ENCODE measurements at regions not wholly inside any gene's neighbourhood (a gene's known extent, or its start where the extent isn't known, plus 50 kb on each side); places are given as distances from the start of the nearest gene placed in this dataset.
"Not testable (repeated sequence)": the region's sequence is repeated elsewhere in the genome, so short reads cannot be mapped to it uniquely, and the experiment has no call there.

DNA sequence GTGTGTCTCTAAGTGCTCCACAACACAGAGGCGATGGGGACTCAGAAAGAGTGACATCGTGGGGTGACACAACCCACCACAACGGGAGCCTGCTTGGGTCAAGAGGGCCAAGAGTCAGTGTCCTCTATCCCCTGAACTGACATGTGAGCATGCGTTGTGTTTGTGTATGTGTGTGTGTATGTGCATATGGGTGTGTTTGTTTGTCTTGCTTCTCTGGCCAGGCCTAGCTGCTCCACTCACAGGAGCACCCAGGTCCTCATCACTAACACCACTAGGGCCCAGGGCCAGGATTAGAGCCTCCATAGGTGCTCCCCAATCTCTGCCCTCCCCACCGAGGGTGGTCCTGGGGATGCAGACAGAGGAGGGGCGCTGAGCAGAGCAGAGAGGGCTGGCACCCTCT, 115.0 kb upstream of the CTSV start:
- no peak overlapping the region for H3K4me2 ChIP-seq (replicated peaks; ENCODE audit: extremely low read depth, low read length, poor library complexity, severe bottlenecking)
- no peak overlapping the region for H3K27ac Mint-ChIP-seq
- no peaks in the 10 kb centered on the region for H3K36me3 ChIP-seq (replicated peaks in 1 of 2; ENCODE audit: control insufficient read depth in 1 of 2, insufficient read depth in 2 of 2, low read length in 2 of 2)
- DNase-seq: no peak
- no peaks in the 10 kb centered on the region for H3K4me1 ChIP-seq (ENCODE audit: control insufficient read depth in 1 of 2, insufficient read depth in 2 of 2, low read length in 2 of 2)
- H3K4me3 ChIP-seq (replicated peaks in 1 of 3; ENCODE audit: low read depth in 2 of 3, low read length in 3 of 3): no peak overlapping the region
- H3K9ac ChIP-seq (ENCODE audit: insufficient read depth, low read length, poor library complexity, severe bottlenecking): no peak overlapping the region
- H4K20me1 ChIP-seq (ENCODE audit: insufficient read depth, low read length): no peaks in the 10 kb centered on the region
- intact Hi-C loops (cut with micrococcal nuclease): no loop called here
- no peaks in the 10 kb centered on the region for H3K9me3 ChIP-seq (replicated peaks in 1 of 2; ENCODE audit: control insufficient read depth in 1 of 2, insufficient read depth in 1 of 2, low read length in 2 of 2)
- 97% methylated on average over 5 of the region's 6 CpGs for WGBS (ENCODE audit: insufficient coverage)
- no peak overlapping the region for H3K27ac ChIP-seq (ENCODE audit: low read depth in 1 of 2, low read length in 2 of 2)
- H3K4me1 Mint-ChIP-seq: no peaks in the 10 kb centered on the region
- no peak overlapping the region for H3K4me3 Mint-ChIP-seq
- no peaks in the 10 kb centered on the region for H3K27me3 ChIP-seq (ENCODE audit: control insufficient read depth in 2 of 2, insufficient read depth in 2 of 2, low read length in 2 of 2)
- H3K27me3 Mint-ChIP-seq (ENCODE audit: low read depth in 3 of 3): peaks cover 0 to 3% (median 0%) of the 10 kb centered on the region in 3 donors
- no peaks in the 10 kb centered on the region for H3K36me3 Mint-ChIP-seq
- TF ChIP-seq, protein P1, sequence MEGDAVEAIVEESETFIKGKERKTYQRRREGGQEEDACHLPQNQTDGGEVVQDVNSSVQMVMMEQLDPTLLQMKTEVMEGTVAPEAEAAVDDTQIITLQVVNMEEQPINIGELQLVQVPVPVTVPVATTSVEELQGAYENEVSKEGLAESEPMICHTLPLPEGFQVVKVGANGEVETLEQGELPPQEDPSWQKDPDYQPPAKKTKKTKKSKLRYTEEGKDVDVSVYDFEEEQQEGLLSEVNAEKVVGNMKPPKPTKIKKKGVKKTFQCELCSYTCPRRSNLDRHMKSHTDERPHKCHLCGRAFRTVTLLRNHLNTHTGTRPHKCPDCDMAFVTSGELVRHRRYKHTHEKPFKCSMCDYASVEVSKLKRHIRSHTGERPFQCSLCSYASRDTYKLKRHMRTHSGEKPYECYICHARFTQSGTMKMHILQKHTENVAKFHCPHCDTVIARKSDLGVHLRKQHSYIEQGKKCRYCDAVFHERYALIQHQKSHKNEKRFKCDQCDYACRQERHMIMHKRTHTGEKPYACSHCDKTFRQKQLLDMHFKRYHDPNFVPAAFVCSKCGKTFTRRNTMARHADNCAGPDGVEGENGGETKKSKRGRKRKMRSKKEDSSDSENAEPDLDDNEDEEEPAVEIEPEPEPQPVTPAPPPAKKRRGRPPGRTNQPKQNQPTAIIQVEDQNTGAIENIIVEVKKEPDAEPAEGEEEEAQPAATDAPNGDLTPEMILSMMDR (IDR thresholded peaks at IDR 0.05): no peak
- H3K9me3 Mint-ChIP-seq: peaks cover 0 to 4% (median 0%) of the 10 kb centered on the region in 7 donors
- no peak overlapping the region for H2AFZ ChIP-seq (ENCODE audit: insufficient read depth, low read depth, low read length, poor library complexity, severe bottlenecking)
- H3K79me2 ChIP-seq (ENCODE audit: insufficient read depth, low read length): no peaks in the 10 kb centered on the region

DNA sequence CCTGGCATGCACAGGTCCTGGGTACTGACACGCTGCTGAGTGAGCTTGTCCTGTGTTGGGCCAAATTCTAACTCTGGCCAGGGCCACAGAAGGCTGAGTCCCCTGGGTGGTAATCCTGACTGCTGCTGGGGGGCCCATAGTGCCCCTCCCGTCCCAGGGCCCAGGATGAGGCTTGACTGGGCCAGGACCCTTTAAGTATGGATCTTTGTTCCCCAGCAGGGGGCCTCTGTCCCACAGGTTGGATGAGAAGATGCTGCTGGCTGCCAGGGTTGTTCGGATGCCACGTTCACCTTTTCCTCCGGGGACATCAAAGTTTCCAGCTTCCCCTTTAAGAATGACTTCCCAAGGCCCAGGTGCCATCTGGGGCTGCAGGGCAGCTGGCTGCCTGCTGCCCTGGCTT, 114.2 kb upstream of the CTSV start:
- 93% methylated on average over 5 of the region's 5 CpGs for WGBS (ENCODE audit: insufficient coverage)
- H3K4me3 Mint-ChIP-seq; H3K4me1 Mint-ChIP-seq; H3K36me3 Mint-ChIP-seq; H3K27ac ChIP-seq (ENCODE audit: low read depth in 1 of 2, low read length in 2 of 2); intact Hi-C loops (cut with micrococcal nuclease); H3K4me1 ChIP-seq (ENCODE audit: control insufficient read depth in 1 of 2, insufficient read depth in 2 of 2, low read length in 2 of 2); H3K9ac ChIP-seq (ENCODE audit: insufficient read depth, low read length, poor library complexity, severe bottlenecking); DNase-seq; H4K20me1 ChIP-seq (ENCODE audit: insufficient read depth, low read length); H2AFZ ChIP-seq (ENCODE audit: insufficient read depth, low read depth, low read length, poor library complexity, severe bottlenecking); H3K27me3 Mint-ChIP-seq (ENCODE audit: low read depth in 3 of 3); H3K79me2 ChIP-seq (ENCODE audit: insufficient read depth, low read length); H3K27me3 ChIP-seq (ENCODE audit: control insufficient read depth in 2 of 2, insufficient read depth in 2 of 2, low read length in 2 of 2); H3K4me2 ChIP-seq (replicated peaks; ENCODE audit: extremely low read depth, low read length, poor library complexity, severe bottlenecking); H3K9me3 ChIP-seq (replicated peaks in 1 of 2; ENCODE audit: control insufficient read depth in 1 of 2, insufficient read depth in 1 of 2, low read length in 2 of 2); H3K4me3 ChIP-seq (replicated peaks in 1 of 3; ENCODE audit: low read depth in 2 of 3, low read length in 3 of 3); H3K9me3 Mint-ChIP-seq; H3K27ac Mint-ChIP-seq; H3K36me3 ChIP-seq (replicated peaks in 1 of 2; ENCODE audit: control insufficient read depth in 1 of 2, insufficient read depth in 2 of 2, low read length in 2 of 2): not testable (repeated sequence)

DNA sequence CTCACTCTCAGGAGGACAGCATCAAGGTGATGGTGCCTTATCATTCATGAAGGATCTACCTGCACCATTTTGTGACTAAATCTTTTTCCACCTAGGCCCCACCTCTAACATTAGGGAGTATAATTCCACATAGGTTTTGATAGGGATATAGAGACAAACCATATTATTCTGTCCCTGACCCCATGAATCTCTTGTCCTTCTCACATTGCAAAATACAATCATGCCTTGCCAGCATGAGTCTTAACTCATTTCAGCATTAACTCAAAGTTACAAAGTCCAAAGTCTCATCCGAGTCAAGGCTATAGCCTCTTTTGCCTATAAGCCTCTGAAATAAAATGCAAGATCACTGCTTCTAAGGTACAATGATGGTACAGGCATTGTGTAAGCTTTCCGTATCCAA, 111.5 kb upstream of the CTSV start:
- no CpG with 5 or more reads among the region's 2 CpGs for WGBS (ENCODE audit: insufficient coverage)
- H3K27ac Mint-ChIP-seq; H2AFZ ChIP-seq (ENCODE audit: insufficient read depth, low read depth, low read length, poor library complexity, severe bottlenecking); H3K4me1 ChIP-seq (ENCODE audit: control insufficient read depth in 1 of 2, insufficient read depth in 2 of 2, low read length in 2 of 2); H4K20me1 ChIP-seq (ENCODE audit: insufficient read depth, low read length); H3K27me3 ChIP-seq (ENCODE audit: control insufficient read depth in 2 of 2, insufficient read depth in 2 of 2, low read length in 2 of 2); H3K9me3 ChIP-seq (replicated peaks in 1 of 2; ENCODE audit: control insufficient read depth in 1 of 2, insufficient read depth in 1 of 2, low read length in 2 of 2); H3K4me3 Mint-ChIP-seq; H3K79me2 ChIP-seq (ENCODE audit: insufficient read depth, low read length); H3K9ac ChIP-seq (ENCODE audit: insufficient read depth, low read length, poor library complexity, severe bottlenecking); H3K4me2 ChIP-seq (replicated peaks; ENCODE audit: extremely low read depth, low read length, poor library complexity, severe bottlenecking); intact Hi-C loops (cut with micrococcal nuclease); H3K4me3 ChIP-seq (replicated peaks in 1 of 3; ENCODE audit: low read depth in 2 of 3, low read length in 3 of 3); H3K27ac ChIP-seq (ENCODE audit: low read depth in 1 of 2, low read length in 2 of 2); H3K36me3 Mint-ChIP-seq; H3K36me3 ChIP-seq (replicated peaks in 1 of 2; ENCODE audit: control insufficient read depth in 1 of 2, insufficient read depth in 2 of 2, low read length in 2 of 2); H3K27me3 Mint-ChIP-seq (ENCODE audit: low read depth in 3 of 3); H3K9me3 Mint-ChIP-seq; DNase-seq: not testable (repeated sequence)
- H3K4me1 Mint-ChIP-seq: peaks cover 11% of the 10 kb centered on the region

DNA sequence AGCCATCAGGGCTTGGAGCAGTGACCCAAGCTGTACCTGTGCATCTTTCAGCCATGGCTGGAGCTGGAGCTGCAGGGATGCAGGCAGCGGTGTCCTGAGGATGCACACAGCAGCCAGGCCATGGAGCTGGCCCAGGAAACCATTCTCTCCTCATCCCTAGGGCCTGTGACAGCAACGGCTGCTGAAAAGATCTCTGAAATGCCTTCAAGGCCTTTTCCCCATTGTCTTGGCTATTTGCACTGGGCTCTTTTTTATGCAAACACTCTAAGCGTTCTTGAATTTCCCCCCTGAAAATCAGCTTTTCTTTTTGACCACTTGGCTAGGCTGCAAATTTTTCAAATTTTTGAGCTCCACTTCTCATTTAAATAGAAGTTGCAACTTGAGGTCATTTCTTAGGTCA, 109.5 kb upstream of the CTSV start:
- DNase-seq; H3K27me3 Mint-ChIP-seq (ENCODE audit: low read depth in 3 of 3); H3K9me3 ChIP-seq (replicated peaks in 1 of 2; ENCODE audit: control insufficient read depth in 1 of 2, insufficient read depth in 1 of 2, low read length in 2 of 2); H2AFZ ChIP-seq (ENCODE audit: insufficient read depth, low read depth, low read length, poor library complexity, severe bottlenecking); H3K27me3 ChIP-seq (ENCODE audit: control insufficient read depth in 2 of 2, insufficient read depth in 2 of 2, low read length in 2 of 2); H3K36me3 Mint-ChIP-seq; H3K36me3 ChIP-seq (replicated peaks in 1 of 2; ENCODE audit: control insufficient read depth in 1 of 2, insufficient read depth in 2 of 2, low read length in 2 of 2); intact Hi-C loops (cut with micrococcal nuclease); H3K9me3 Mint-ChIP-seq; H3K9ac ChIP-seq (ENCODE audit: insufficient read depth, low read length, poor library complexity, severe bottlenecking); H3K4me3 ChIP-seq (replicated peaks in 1 of 3; ENCODE audit: low read depth in 2 of 3, low read length in 3 of 3); H3K4me3 Mint-ChIP-seq; H3K4me1 ChIP-seq (ENCODE audit: control insufficient read depth in 1 of 2, insufficient read depth in 2 of 2, low read length in 2 of 2); H4K20me1 ChIP-seq (ENCODE audit: insufficient read depth, low read length); H3K27ac Mint-ChIP-seq; H3K79me2 ChIP-seq (ENCODE audit: insufficient read depth, low read length); H3K4me2 ChIP-seq (replicated peaks; ENCODE audit: extremely low read depth, low read length, poor library complexity, severe bottlenecking); H3K27ac ChIP-seq (ENCODE audit: low read depth in 1 of 2, low read length in 2 of 2): not testable (repeated sequence)
- whole genome bisulfite sequencing (ENCODE audit: insufficient coverage): 97% methylated on average over 2 of the region's 3 CpGs
- H3K4me1 Mint-ChIP-seq: peaks cover 12% of the 10 kb centered on the region

All from CD14-positive monocyte (primary cell).